GM12878 (cell line): ENCODE measurements at regions not wholly inside any gene's neighbourhood (a gene's known extent, or its start where the extent isn't known, plus 50 kb on each side); places are given as distances from the start of the nearest gene placed in this dataset.

Experiments
- BCL11A ChIP-seq: IDR thresholded peaks from 2 replicates; pipeline ENCODE4 v1.6.1; 2011; ENCODE audit warnings: low read depth, low read length
- BCLAF1 ChIP-seq: fragments of 450-650 bp; IDR thresholded peaks from 2 replicates; pipeline ENCODE4 v1.6.1; 2017; ENCODE audit warnings: antibody characterized with exemption, mild to moderate bottlenecking, moderate library complexity
- DPF2 ChIP-seq: fragments of 450-650 bp; IDR thresholded peaks from 2 replicates; pipeline ENCODE4 v1.6.1; 2017; ENCODE audit warnings: mild to moderate bottlenecking
- FOS ChIP-seq: IDR thresholded peaks from 3 replicates; pipeline ENCODE4 v1.6.1; 2011; ENCODE audit warnings: borderline replicate concordance; ENCODE audit not compliant: insufficient read length; ENCODE audit errors: extremely low read depth
- KDM1A ChIP-seq: fragments of 200-600 bp; sonication (generic); IDR thresholded peaks from 2 replicates; pipeline ENCODE4 v1.6.1; 2016; ENCODE audit warnings: borderline replicate concordance
- KLF5 ChIP-seq: fragments of 450-650 bp; IDR thresholded peaks from 2 replicates; pipeline ENCODE4 v1.6.1; 2014; ENCODE audit warnings: mild to moderate bottlenecking; ENCODE audit not compliant: partially characterized antibody
- NRF1 ChIP-seq: conservative IDR thresholded peaks from 2 replicates; pipeline ENCODE4 v1.6.1; 2011; ENCODE audit warnings: mild to moderate bottlenecking, low read depth, low read length, improper control_type of control experiment
- POLR2AphosphoS2 ChIP-seq: IDR thresholded peaks from 2 replicates; pipeline ENCODE4 v1.6.1; 2011; ENCODE audit warnings: low read depth, mild to moderate bottlenecking, low read length, improper control_type of control experiment, moderate library complexity
- STAT1 ChIP-seq: fragments of 450-650 bp; conservative IDR thresholded peaks from 2 replicates; pipeline ENCODE4 v1.6.1; 2014; ENCODE audit warnings: antibody characterized with exemption, mild to moderate bottlenecking
- YY1 ChIP-seq: IDR thresholded peaks from 2 replicates; pipeline ENCODE4 v1.6.1; 2011; ENCODE audit warnings: low read depth, mild to moderate bottlenecking, low read length
- ZBTB33 ChIP-seq: fragments of 450-650 bp; IDR thresholded peaks from 2 replicates; pipeline ENCODE4 v1.6.1; 2017; ENCODE audit warnings: mild to moderate bottlenecking
- ZSCAN29 ChIP-seq: fragments of 450-650 bp; IDR thresholded peaks from 2 replicates; pipeline ENCODE4 v1.6.1; 2017; ENCODE audit warnings: mild to moderate bottlenecking, moderate library complexity
- TF ChIP-seq, protein P1 (sequence below), 3 experiments: IDR thresholded peaks in 2 of 3; conservative IDR thresholded peaks in 1 of 3; 2 replicates each; pipeline ENCODE4 v1.5.1; 2011; ENCODE audit warnings: low read depth in 3 of 3, low read length in 3 of 3, mild to moderate bottlenecking in 3 of 3, control low read depth in 2 of 3, moderate library complexity in 2 of 3, inconsistent platforms in 1 of 3, mixed read lengths in 1 of 3; ENCODE audit not compliant: control insufficient read depth in 2 of 3, insufficient read depth in 1 of 3; ENCODE audit errors: extremely low read depth in 1 of 3
- TF ChIP-seq, protein P2 (sequence below): IDR thresholded peaks from 2 replicates; pipeline ENCODE4 v1.6.1; 2012; ENCODE audit warnings: mild to moderate bottlenecking, low read depth, low read length

- TF ChIP-seq ZSCAN29 (no peak), ZBTB33 (no peak), KLF5 (no peak), YY1 (no peak), BCLAF1 (no peak), NRF1 (no peak), BCL11A (no peak), DPF2 (no peak), KDM1A (no peak), FOS (no peak), POLR2AphosphoS2 (no peak), STAT1 (no peak)
- TF ChIP-seq, protein P1, sequence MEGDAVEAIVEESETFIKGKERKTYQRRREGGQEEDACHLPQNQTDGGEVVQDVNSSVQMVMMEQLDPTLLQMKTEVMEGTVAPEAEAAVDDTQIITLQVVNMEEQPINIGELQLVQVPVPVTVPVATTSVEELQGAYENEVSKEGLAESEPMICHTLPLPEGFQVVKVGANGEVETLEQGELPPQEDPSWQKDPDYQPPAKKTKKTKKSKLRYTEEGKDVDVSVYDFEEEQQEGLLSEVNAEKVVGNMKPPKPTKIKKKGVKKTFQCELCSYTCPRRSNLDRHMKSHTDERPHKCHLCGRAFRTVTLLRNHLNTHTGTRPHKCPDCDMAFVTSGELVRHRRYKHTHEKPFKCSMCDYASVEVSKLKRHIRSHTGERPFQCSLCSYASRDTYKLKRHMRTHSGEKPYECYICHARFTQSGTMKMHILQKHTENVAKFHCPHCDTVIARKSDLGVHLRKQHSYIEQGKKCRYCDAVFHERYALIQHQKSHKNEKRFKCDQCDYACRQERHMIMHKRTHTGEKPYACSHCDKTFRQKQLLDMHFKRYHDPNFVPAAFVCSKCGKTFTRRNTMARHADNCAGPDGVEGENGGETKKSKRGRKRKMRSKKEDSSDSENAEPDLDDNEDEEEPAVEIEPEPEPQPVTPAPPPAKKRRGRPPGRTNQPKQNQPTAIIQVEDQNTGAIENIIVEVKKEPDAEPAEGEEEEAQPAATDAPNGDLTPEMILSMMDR (IDR thresholded peaks at IDR 0.05 in 2 of 3, conservative IDR thresholded peaks at IDR 0.05 in 1 of 3; ENCODE audit: control insufficient read depth in 2 of 3, extremely low read depth in 1 of 3, insufficient read depth in 1 of 3, low read depth in 3 of 3, low read length in 3 of 3) = no peak
- TF ChIP-seq, protein P2, sequence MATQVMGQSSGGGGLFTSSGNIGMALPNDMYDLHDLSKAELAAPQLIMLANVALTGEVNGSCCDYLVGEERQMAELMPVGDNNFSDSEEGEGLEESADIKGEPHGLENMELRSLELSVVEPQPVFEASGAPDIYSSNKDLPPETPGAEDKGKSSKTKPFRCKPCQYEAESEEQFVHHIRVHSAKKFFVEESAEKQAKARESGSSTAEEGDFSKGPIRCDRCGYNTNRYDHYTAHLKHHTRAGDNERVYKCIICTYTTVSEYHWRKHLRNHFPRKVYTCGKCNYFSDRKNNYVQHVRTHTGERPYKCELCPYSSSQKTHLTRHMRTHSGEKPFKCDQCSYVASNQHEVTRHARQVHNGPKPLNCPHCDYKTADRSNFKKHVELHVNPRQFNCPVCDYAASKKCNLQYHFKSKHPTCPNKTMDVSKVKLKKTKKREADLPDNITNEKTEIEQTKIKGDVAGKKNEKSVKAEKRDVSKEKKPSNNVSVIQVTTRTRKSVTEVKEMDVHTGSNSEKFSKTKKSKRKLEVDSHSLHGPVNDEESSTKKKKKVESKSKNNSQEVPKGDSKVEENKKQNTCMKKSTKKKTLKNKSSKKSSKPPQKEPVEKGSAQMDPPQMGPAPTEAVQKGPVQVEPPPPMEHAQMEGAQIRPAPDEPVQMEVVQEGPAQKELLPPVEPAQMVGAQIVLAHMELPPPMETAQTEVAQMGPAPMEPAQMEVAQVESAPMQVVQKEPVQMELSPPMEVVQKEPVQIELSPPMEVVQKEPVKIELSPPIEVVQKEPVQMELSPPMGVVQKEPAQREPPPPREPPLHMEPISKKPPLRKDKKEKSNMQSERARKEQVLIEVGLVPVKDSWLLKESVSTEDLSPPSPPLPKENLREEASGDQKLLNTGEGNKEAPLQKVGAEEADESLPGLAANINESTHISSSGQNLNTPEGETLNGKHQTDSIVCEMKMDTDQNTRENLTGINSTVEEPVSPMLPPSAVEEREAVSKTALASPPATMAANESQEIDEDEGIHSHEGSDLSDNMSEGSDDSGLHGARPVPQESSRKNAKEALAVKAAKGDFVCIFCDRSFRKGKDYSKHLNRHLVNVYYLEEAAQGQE = no peak
Observed at GRCh38 chr9:87354147-87354546, 143.5 kb upstream of the DAPK1 start.
